ENCODE measurements at regions not wholly inside any gene's neighbourhood (a gene's known extent, or its start where the extent isn't known, plus 50 kb on each side); places are given as distances from the start of the nearest gene placed in this dataset.

DNA sequence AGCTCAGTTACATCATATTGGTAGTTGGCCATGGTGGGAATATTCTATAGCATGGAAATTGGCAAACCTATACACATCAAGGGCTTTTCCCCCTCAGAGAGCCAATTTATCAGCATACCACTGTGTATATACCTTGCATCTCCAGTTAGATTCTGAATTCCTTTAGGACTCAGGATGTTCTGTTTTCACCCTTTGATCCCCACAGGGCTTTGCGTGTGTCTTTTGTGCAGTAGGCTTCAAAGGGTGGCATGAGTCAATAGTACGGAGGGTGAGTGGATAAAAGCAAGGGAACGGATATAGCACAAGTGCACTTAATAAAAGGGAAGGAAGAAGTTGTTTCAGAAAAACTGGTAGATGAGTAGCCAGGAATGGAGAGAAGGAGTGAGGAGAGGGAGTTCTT, 99.2 kb upstream of the RGMA start:
- TF ChIP-seq, protein P1, sequence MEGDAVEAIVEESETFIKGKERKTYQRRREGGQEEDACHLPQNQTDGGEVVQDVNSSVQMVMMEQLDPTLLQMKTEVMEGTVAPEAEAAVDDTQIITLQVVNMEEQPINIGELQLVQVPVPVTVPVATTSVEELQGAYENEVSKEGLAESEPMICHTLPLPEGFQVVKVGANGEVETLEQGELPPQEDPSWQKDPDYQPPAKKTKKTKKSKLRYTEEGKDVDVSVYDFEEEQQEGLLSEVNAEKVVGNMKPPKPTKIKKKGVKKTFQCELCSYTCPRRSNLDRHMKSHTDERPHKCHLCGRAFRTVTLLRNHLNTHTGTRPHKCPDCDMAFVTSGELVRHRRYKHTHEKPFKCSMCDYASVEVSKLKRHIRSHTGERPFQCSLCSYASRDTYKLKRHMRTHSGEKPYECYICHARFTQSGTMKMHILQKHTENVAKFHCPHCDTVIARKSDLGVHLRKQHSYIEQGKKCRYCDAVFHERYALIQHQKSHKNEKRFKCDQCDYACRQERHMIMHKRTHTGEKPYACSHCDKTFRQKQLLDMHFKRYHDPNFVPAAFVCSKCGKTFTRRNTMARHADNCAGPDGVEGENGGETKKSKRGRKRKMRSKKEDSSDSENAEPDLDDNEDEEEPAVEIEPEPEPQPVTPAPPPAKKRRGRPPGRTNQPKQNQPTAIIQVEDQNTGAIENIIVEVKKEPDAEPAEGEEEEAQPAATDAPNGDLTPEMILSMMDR (IDR thresholded peaks at IDR 0.05), result no peak
- TF ChIP-seq POLR2A (IDR thresholded peaks at IDR 0.05), result no peak
